Activated CD8-positive, alpha-beta memory T cell treated with anti-CD3 and anti-CD28 coated beads, Interleukin-2, amount 50 U/mL, for 24 hours (primary cell): ENCODE measurements at regions not wholly inside any gene's neighbourhood (a gene's known extent, or its start where the extent isn't known, plus 50 kb on each side); places are given as distances from the start of the nearest gene placed in this dataset.
A peak's percentile ranks its signal among the peaks of the same experiment; 100 is the strongest.
"Not testable (repeated sequence)": the region's sequence is repeated elsewhere in the genome, so short reads cannot be mapped to it uniquely, and the experiment has no call there.

Experiments
- DNase-seq: peaks from one replicate; pipeline ENCODE4 v3.0.0-alpha.2; 2020; ENCODE audit errors: extremely low read depth

DNA sequence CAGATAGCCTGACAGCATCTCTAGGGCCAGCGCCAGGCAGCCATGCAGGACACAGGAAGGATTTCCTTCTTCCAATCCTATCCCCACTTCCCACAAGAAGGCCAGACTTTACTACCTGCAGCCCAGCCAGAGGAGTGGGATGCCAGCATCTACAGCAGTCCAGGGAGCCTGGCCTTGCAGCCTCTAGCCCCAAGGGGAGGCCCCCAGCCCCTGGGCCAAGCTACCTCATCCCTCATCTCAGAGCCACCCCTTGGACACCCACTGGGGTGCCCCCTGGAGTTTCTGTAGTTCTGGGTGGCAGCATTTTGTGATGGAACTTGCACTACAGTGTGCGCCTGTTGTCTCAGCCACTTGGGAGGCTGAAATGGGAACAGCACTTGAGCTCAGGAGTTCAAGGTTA is 170.8 kb upstream of the PODXL start:
- no peak for DNase-seq

DNA sequence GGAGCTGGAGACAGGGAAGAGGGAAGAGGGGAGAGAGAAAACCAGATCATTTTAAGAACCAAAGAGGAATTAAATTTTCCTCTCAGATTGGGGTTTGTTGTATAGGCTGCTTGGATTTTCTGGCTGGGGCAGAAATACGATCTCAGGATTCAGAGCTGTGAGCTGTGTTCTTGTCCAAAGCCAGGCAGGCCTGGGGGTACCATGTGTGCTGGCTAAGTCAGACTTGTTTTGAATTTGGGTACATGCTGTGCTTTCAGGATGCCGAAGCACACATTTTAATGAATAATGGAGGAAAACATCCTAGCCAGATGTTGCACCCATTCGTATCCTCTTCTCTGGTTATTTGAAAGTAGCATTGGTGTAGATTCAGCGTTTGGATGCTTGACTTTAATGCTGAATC is 170.3 kb upstream of the PODXL start:
- no peak for DNase-seq

DNA sequence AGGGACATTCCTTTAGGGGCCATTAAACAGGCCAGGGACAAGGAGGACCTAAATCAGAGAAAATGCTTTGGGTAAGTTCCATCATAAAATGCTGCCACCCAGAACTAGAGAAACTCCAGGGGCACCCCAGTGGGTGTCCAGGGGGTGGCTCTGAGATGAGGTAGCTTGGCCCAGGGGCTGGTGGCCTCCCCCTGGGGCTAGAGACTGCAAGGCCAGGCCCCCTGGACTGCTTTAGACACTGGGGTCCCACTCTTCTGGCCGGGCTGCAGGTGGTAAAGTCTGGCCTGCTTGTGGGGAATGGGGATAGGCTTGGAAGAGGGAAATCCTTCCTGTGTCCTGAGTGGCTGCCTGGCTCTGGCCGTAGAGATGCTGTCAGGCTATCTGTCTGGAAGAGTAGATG is 169.6 kb upstream of the PODXL start:
- DNase-seq, result no peak

DNA sequence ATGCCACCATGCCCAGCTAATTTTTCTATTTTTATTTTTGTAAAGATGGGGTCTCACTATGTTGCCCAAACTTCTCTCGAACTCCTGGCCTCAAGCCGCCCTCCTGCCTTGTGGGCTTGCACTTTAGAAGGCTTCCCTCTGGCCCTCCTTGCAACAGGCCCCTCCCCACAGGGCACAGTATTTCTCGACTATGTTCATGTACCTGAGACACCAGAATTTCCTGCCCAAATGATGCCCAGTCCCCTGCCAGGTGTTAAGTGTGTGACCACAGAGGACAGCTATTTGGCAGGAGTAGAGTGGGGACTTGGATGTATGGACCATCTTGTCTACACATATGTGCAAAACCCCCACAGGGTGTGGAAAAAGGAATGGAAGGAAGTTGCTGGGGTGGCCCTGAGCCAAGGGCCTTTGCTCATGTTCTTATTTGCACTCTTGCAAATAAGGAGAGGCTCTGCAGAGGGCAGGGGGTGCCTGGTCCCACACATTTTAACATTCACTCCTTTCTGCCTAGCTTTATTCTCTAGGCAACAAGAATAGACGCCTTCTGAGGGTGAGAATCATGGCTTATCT is 168.4 kb upstream of the PODXL start:
- DNase-seq, result no peak

DNA sequence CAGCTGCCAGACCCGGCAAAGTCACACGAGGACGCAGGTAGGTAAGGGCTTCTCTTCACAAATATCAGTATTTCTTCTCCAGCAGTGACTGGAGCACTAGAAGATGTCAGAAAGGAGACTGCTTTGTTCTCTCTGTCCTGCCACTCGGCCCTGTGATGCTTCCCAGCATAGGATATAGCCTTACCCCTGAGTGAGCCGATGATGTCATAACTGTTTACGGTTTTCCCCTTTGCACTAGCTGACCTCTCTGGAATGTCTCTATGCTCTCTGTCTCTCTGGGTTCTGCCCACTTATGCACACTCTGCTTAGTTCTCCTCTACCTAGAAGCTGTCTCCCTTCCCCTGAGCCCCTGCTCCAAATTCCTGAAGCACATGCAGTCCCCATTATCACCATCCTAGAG is 167.5 kb upstream of the PODXL start:
- DNase-seq, result no peak

DNA sequence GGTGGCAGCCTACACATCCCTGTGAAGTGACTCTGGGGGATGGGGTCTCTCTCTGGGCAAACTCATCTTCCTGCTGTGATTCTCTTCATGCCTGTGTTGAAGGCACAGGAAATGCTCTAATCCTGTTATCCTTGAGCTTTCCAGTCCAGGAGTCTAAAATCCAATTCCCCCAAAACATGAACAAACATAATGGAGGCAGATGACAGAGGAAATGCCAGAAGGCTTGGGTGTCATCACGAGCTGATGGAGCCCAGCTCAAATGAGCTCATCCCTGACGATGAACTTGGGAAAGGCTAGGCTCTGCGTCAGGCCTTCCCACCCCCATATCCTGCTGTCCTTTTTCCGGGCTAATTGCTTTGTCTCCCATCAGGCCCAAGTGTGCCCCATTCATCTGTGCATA is 165.9 kb upstream of the PODXL start:
- no peak for DNase-seq

DNA sequence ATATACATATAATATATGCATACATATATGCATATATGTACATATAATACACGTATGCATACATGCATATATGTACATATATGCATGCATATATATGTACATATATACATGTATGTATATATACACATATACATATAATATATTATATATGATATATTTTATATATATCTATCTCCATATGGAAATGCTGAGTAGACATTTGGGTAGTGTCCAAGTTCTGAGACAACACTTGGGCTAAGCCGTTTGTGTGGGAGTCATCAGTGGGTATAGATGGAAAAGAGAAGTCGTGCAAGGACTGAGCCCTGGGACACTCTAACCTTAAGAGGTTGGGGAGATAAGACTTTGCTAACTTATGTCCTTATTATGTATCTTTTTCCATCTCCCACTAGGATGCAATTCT is 165.2 kb upstream of the PODXL start:
- no peak for DNase-seq

DNA sequence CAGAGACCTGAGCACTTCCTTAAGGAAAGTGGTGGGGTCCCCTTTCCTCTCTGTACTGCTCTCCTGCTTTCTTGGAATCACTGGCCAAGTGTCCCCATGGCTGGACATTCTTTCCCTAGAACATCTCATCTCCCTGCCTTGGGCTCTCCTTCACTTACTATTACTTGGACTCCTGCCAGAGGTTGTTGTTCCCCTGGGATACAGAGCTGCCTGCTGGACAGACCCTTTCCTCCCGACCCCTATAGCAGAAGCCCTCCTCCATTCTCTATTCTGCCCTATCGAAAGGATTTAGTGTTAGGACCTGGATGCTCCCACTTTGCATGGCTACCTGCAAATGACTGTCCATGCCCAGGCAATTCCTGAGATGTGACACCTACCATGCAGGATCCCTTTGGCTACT is 164.3 kb upstream of the PODXL start:
- DNase-seq, result no peak

DNA sequence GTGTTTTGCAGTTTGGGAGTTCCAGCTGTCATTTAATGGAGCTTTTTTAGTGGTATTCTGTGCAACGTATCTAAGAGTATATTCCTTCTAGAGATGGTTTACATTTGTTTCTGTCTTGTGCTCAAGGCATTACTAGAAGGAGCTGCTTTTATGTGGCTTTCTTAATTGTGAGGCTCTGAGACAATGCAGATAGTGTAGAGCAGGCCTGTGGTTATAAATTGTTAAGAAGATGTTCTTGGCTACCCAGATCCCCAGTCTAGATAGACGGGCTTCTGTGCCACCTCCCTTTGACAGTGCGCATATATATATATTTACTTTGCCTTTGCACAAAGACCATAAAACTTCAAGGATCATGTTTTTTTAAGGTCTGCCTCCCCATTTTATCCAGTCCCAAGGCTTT is 160.8 kb upstream of the PODXL start:
- DNase-seq, result no peak

DNA sequence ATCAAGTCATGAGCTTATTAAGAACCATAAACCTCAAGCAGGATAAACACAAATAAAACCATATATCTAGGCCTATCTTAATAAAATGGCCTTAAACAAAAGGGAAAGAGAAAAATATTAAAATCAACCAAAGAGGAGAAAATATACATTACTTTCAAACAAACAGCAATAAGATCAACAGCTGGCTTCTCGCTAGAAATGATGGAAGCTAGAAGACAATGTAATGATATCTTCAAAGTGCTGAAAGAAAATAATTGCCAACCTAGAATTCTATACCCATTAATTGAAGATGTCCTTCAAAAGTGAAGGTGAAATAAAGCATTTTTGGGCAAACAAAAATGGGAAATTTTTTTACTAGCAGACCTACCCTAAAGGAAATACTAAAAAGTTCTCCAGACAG is 142.9 kb upstream of the PODXL start:
- DNase-seq, result no peak

DNA sequence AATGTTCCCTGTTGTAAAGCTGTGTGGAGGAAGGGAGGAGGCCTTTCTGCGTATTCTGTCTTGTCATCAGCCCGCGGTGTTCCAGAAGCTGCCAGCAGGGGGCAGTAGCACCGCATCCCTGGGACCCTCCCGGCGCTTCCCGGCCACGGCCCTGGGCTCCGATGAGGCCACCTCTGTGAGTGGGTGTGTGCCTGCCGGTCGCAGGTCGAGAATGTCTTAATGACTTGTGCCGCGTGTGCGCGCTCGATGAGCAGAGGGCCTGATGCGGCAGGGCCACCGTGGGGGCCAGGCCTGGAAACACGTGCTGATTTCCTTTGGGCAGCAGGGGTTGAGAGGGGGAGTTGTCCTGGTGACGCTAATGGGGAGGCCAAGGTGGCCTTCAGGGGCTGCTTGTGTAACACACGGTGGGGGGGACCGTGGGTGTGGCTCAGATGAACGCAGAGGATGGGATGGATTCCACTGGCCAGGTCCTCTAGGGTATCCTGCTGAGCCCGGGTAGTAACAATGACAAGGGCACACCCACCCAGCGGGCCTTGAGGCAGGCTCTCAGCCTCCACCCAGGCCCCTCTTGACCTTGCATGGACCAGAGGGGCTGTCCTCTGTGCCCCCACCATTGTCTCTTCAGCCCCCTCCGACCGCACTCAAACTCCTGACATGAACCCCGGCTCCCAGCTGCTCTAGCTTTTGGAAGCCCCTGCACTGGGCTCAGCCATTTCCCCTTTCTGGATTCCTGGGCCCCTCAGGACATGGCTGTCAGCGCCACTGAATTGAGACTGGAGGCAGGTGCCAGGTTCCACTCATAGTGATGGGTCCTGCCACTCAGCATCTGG is 135.9 kb upstream of the PODXL start:
- no peak for DNase-seq

DNA sequence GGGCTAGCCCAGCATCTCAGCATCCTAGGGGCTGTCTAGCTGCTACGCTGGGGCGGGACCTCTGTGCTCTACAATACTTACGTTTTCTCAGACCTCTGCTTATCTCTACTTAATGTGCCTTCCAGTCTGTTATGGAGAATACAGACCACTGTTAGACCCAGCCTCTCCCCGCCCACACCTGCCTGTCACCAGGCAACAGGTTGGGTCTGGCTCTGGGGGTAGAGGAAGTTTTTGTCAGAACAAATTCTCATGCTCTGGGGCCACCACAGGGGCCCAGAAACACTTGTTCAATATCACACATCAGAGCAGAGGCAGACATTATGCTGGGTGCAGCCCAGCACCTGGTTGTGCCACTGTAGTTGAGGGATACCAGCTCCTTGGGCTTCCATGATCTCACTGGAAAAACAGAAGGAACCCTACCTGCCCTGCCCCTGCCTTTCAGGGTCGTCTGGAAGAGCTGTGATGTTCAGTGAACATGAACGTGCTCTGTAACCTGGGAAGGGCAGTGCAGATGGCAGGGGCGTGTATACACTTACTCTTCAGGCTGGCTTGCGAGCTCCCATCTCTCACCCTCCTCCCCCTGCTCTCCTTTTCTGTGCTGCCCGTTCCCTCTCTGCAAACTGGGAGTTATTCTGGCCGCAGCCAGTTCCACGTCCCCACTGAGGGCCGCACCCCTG is 135.2 kb upstream of the PODXL start:
- no peak for DNase-seq

DNA sequence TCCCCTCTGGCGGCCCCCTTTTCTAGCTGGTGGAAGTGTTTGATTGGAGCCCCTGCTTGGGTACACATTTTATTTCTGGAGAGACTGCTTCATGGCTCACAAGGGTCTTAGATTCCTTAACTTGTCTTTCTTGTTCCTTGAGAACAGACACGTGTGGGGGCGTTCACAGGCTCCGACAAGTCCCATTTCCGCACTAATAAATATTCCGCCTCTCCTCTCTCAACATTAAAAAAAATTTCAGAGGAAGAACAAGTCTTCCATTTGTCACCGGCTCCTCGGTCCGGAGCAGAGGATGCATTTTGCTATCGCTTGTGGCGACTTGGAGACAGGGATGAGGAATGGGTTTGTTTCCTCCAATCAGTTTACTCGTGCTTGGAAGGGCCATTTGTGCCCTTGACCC is 134.0 kb upstream of the PODXL start:
- DNase-seq, result no peak

DNA sequence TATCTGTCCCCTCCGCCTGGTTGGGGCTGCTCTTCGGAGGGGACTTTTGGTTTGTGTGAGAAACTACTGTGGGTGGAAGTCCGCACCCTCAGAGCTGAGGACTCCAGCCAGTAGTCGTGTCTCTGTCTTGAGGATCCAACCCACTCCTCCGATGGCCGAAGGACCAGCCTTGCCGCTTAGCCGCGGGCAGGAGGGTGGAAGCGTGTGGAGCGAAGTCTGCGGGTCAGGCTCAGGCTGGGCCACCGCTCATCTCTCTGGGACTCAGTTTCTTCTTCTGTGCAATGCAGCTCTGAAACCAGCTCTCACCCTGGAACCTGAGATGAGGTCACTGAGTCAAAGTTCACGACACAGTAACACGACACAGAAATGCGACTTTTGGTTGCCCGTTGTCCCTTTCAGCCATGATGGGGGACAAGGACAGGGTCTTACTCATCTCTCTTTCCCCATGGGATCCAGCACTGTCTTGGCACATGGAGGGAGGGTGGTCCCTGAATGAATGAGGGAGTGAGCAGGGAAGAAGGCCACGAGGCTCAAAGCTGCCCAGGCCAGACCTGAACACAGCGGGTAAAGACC is 133.3 kb upstream of the PODXL start:
- no peak for DNase-seq

DNA sequence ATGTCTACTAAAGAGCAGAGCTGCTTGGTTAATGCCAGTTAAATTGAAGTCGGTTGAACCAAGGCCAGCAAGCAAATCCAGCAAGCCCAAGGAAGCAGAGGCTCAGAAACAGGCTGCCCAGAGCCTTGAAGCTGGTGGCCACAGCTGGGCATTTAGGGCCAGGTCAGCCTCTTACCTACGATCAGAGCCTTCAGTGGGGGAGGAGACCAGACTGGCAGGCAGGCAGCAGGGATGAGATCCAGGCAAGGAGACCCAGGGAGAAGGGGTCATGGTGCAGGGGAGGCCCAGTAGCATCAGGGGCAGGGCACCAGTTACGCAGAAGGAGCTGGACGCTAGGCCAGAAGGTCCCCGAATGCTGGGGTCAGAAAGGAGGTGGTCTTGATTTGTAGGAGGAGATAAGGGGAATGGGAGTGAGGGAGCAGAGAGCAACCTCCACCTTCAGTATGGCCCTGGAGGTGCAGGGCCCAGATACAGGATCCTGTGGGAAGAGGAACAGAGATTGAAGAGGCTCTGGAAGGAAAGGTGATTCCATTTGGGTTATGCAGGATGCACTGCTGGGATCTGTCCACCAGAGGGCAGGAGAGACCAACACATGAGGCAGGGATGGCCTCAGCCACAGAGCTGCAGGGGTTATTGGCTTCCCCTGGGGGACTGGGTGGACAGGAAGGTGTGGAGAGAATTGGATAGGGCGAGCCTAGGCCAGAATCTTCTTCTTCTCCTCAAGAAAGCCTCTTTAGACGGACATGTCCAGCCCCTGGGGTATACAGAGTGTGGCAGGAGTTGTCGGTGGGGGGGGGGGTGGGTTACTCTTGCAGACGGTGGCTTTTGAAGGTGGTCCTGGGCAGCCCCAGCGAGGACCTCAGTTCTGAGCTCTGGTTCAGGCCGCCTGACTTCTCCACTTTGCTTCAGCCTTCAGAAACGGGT is 132.6 kb upstream of the PODXL start:
- peak; percentile 4 for DNase-seq

DNA sequence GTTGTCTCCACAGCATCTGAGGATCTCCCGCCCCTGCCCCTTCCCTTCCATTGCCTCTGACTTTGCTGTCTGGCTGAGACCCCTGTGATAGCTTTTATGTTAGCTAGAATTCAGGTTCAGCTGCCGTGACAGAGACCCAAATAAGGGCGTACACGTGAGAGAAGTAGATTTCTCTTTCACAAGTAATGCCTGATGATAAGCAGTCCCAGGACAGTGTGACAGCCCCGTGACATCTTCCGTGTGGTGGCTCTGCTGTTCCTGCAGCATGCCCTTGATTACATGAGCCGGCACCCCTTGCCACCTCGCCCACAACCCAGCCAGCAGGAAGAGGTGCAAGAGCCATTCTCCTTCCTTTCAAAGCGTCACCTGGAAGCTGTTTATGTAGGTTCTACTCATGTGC is 130.9 kb upstream of the PODXL start:
- no peak for DNase-seq

DNA sequence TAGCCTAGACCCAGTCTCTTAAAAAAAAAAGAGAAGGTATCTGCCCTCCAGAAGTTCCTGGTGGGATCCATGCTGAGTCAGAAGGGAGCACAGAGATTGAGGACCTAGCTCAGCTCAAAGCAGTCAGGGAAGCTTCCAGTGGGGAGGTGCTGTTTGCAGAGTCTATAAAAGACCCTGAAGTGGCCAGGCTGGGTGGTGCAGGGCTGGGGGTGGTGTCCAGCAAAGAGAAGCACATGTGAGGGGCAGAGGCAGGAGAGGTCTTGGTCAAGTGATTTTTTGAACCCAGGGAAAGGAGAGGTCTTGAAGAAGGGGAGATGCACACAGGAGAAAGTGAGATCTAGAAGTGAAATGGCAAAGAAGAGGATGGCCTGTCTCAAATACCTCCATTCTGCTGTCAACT is 130.4 kb upstream of the PODXL start:
- no peak for DNase-seq

DNA sequence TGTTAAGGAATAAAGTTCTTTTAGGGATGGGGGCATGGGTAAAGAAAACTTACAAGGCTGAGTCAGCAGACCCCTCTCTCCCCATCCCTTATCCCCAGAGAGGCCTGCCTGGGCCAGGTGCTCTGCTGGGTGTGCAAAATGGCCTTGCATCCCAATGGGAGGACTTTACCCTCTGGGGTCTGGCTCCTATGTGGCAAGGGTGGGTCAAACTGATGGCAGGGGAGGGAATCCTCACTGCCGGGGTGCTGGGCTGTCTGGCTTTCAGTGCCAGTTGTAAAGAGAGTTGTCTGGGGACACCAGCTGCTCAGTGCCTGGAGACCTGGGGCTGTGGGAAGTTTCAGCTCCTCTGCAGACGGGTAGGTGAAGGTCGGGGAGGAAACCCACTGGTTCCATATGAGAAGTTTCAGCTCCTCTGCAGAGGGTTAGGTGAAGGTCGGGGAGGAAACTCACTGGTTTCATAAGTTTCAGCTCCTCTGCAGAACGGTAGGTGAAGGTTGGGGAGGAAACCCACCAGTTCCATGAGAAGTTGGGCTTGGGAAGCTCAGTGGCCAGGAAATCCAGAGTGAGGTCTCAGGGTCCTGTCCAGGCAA is 127.2 kb upstream of the PODXL start:
- DNase-seq, result no peak

DNA sequence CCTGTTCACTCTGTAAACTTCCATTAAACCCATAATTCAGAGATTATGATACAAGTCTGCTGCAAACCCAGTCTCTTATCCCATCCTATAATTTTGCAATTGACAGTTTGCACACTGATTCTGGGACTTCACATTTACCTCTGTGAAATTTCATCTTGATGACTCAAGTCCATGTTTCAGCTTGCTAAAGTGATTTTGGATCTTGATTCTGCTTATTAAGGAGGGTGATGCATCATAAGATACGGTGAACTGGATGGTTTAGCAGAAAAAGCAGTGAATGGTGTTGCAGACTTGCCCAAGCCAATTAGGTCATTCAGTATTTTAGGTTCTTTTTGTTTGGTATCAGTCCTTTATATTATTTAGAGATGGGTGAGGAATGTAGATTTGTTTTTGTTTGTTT is 125.5 kb upstream of the PODXL start:
- DNase-seq, result no peak

DNA sequence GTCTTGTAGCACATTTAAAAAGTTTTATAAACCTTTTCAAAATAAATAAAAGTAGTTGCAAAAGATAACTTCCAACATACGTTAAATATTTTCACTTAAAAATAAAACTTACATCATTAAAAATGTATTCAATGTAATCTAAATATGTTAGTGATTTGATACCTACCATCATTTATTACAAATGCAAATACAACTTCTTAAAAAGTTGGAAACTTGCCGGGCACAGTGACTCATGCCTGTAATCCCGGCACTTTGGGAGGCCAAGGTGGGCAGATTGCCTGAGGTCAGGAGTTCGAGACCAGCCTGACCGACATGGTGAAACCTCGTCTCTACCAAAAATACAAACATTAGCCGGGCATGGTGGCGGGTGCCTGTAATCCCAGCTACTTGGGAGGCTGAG is 122.6 kb upstream of the PODXL start:
- DNase-seq, result not testable (repeated sequence)

DNA sequence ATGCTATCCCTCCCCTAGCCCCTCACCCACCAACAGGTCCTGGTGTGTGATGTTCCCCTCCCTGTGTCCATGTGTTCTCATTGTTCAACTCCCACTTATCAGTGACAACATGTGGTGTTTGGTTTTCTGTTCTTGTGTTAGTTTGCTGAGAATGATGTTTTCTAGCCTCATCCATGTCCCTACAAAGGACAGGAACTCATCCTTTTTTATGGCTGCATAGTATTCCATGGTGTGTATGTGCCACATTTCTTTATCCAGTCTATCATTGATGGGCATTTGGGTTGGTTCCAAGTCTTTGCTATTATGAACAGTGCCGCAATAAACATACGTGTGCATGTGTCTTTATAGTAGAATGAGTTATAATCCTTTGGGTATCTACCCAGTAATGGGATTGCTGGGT is 120.4 kb upstream of the PODXL start:
- not testable (repeated sequence) for DNase-seq
